Trophoblast cell (in vitro differentiated cells and primary cell): ENCODE measurements at regions not wholly inside any gene's neighbourhood (a gene's known extent, or its start where the extent isn't known, plus 50 kb on each side); places are given as distances from the start of the nearest gene placed in this dataset.

Source experiments
- DNase-seq, 2 donors: peaks; one replicate each; pipeline ENCODE4 v3.0.0-alpha.2; 2016
- H2AFZ ChIP-seq: 2 replicates; pipeline ENCODE4 v1.6.1; 2013; ENCODE audit warnings: low read length, moderate library complexity, mild to moderate bottlenecking; ENCODE audit not compliant: insufficient read depth, poor library complexity
- H2AK5ac ChIP-seq: 2 replicates; pipeline ENCODE4 v1.6.1; 2013; ENCODE audit warnings: mild to moderate bottlenecking, low read length
- H2BK120ac ChIP-seq: 2 replicates; pipeline ENCODE4 v1.6.1; 2013; ENCODE audit warnings: low read length, mild to moderate bottlenecking, moderate library complexity; ENCODE audit not compliant: insufficient read depth, poor library complexity
- H2BK12ac ChIP-seq: 2 replicates; pipeline ENCODE4 v1.6.1; 2013; ENCODE audit warnings: mild to moderate bottlenecking, low read length, moderate library complexity
- H2BK5ac ChIP-seq: 2 replicates; pipeline ENCODE4 v1.6.1; 2013; ENCODE audit warnings: low read length, low read depth, moderate library complexity, mild to moderate bottlenecking; ENCODE audit not compliant: poor library complexity
- H3K14ac ChIP-seq: 2 replicates; pipeline ENCODE4 v1.6.1; 2013; ENCODE audit warnings: mild to moderate bottlenecking, low read length
- H3K18ac ChIP-seq: 2 replicates; pipeline ENCODE4 v1.6.1; 2013; ENCODE audit warnings: mild to moderate bottlenecking, low read length
- H3K23ac ChIP-seq: 2 replicates; pipeline ENCODE4 v1.6.1; 2013; ENCODE audit warnings: low read length
- H3K27ac ChIP-seq: 2 replicates; pipeline ENCODE4 v1.5.1; 2013; ENCODE audit warnings: low read depth, mild to moderate bottlenecking, inconsistent platforms, low read length, moderate library complexity
- H3K27me3 ChIP-seq: 2 replicates; pipeline ENCODE4 v1.6.1; 2013; ENCODE audit warnings: inconsistent platforms, mild to moderate bottlenecking, low read length, moderate library complexity; ENCODE audit not compliant: insufficient read depth
- H3K36me3 ChIP-seq, 2 experiments: 1 replicate in 1 of 2; 2 replicates in 1 of 2; pipeline ENCODE4 v1.6.1; 2013; ENCODE audit warnings: low read length in 2 of 2, mild to moderate bottlenecking in 2 of 2, moderate library complexity in 1 of 2; ENCODE audit not compliant: insufficient read depth in 2 of 2, control insufficient read depth in 1 of 2
- H3K4ac ChIP-seq: 2 replicates; pipeline ENCODE4 v1.6.1; 2013; ENCODE audit warnings: low read depth, mild to moderate bottlenecking, low read length, moderate library complexity
- H3K4me1 ChIP-seq, 2 experiments: 1 replicate in 1 of 2; 2 replicates in 1 of 2; pipeline ENCODE4 v1.6.1; 2013; ENCODE audit warnings: low read length in 2 of 2, mild to moderate bottlenecking in 2 of 2, moderate library complexity in 1 of 2; ENCODE audit not compliant: insufficient read depth in 2 of 2, control insufficient read depth in 1 of 2
- H3K4me2 ChIP-seq: 2 replicates; pipeline ENCODE4 v1.6.1; 2013; ENCODE audit warnings: inconsistent platforms, mild to moderate bottlenecking, low read length, moderate library complexity
- H3K4me3 ChIP-seq: 2 replicates; pipeline ENCODE4 v1.5.1; 2013; ENCODE audit warnings: mild to moderate bottlenecking, low read depth, low read length, inconsistent platforms
- H3K79me1 ChIP-seq: one replicate; pipeline ENCODE4 v1.6.1; 2013; ENCODE audit warnings: low read length
- H3K79me2 ChIP-seq: 2 replicates; pipeline ENCODE4 v1.6.1; 2013; ENCODE audit warnings: low read length, mild to moderate bottlenecking; ENCODE audit not compliant: control insufficient read depth, insufficient read depth, poor library complexity
- H3K9ac ChIP-seq: 2 replicates; pipeline ENCODE4 v1.6.1; 2013; ENCODE audit warnings: mild to moderate bottlenecking, low read length
- H3K9me3 ChIP-seq: 2 replicates; pipeline ENCODE4 v1.6.1; 2013; ENCODE audit warnings: low read depth, mild to moderate bottlenecking, control low read depth, inconsistent platforms, low read length; ENCODE audit not compliant: insufficient read depth
- H4K12ac ChIP-seq: 2 replicates; pipeline ENCODE4 v1.6.1; 2013; ENCODE audit warnings: low read depth, mild to moderate bottlenecking, low read length, moderate library complexity
- H4K8ac ChIP-seq: 2 replicates; pipeline ENCODE4 v1.6.1; 2013; ENCODE audit warnings: low read depth, mild to moderate bottlenecking, low read length, moderate library complexity
- H4K91ac ChIP-seq: one replicate; pipeline ENCODE4 v1.6.1; 2013; ENCODE audit warnings: low read depth, mild to moderate bottlenecking, low read length, moderate library complexity
- WGBS: extraction: QIAGEN DNeasy Blood & Tissue Kit; methylation state at CpG from one replicate; pipeline ENCODE4 v1.1.7; 2013; ENCODE audit warnings: missing lambda C conversion rate; ENCODE audit not compliant: insufficient read length, insufficient coverage; ENCODE audit errors: extremely low coverage; 5-methylcytosine and 5-hydroxymethylcytosine counted together

DNA sequence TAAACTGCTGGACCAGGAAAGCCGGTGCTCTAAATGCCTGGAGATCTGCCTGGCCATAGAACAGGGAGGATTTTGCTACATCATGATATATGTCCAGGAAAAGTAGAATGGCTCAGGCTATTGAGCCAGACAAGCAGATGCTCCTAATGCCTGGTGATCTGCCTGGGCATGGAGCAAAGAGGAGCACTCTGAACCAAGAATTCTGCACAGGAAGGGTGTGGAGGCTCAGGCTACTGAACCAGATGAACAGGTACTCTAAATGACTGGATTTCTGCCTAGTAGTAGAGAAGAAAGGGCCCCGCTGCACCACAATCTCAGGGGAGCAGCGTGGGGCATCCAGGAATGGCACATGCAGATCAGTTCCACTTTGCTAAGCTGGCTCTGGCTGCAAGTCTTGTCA is 607.9 kb downstream of the ANKRD50 start:
- Histone ChIP-seq H3K27ac (no peak overlapping the region), H2BK5ac (no peak overlapping the region), H3K4me3 (no peak overlapping the region), H3K14ac (no peak overlapping the region), H3K79me2 (no peaks in the 10 kb centered on the region), H3K4me2 (no peak overlapping the region), H2BK12ac (no peak overlapping the region), H3K36me3 (no peaks in the 10 kb centered on the region), H4K91ac (no peak overlapping the region), H4K8ac (no peak overlapping the region), H3K18ac (no peak overlapping the region), H3K27me3 (no peaks in the 10 kb centered on the region), H3K9me3 (peaks cover 2% of the 10 kb centered on the region), H4K12ac (no peak overlapping the region), H2AK5ac (no peak overlapping the region), H3K4me1 (peaks cover 0 to 9% of the 10 kb centered on the region in 2 experiments), H3K9ac (no peak overlapping the region), H2BK120ac (no peak overlapping the region), H3K79me1 (no peaks in the 10 kb centered on the region), H3K23ac (no peak overlapping the region), H2AFZ (no peak overlapping the region), H3K4ac (no peak overlapping the region)
- no CpG with 5 or more reads among the region's 3 CpGs for WGBS
- no peak for DNase-seq

DNA sequence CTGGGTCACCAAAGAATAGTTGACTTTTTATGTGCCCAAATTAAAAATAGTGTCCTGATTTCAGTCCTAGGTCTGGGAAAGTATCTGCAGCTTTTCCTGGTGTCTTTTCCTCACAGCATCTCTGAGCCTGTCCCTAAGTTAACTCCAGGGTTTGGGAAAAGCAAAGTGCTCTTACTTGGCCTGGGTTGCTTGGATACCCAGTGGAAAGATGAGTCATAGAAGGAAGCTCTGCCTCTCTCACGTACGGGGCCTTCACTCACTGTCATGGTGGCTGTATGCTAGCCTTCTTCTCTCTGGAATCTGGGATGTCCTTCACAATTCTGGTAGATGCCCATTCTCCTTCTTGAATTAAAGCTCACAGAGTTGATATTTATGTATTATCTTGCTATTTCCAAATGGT is 607.3 kb downstream of the ANKRD50 start:
- Histone ChIP-seq H4K91ac (no peak overlapping the region), H3K9me3 (peaks cover 2% of the 10 kb centered on the region), H2AFZ (no peak overlapping the region), H3K27me3 (no peaks in the 10 kb centered on the region), H3K36me3 (no peaks in the 10 kb centered on the region), H2BK12ac (no peak overlapping the region), H3K14ac (no peak overlapping the region), H2BK120ac (no peak overlapping the region), H3K79me2 (no peaks in the 10 kb centered on the region), H3K4me1 (peaks cover 0 to 9% of the 10 kb centered on the region in 2 experiments), H3K79me1 (no peaks in the 10 kb centered on the region), H3K9ac (no peak overlapping the region), H3K23ac (no peak overlapping the region), H3K4me3 (no peak overlapping the region), H2AK5ac (no peak overlapping the region), H2BK5ac (no peak overlapping the region), H3K27ac (no peak overlapping the region), H3K4me2 (no peak overlapping the region), H3K4ac (no peak overlapping the region), H4K8ac (no peak overlapping the region), H3K18ac (no peak overlapping the region), H4K12ac (no peak overlapping the region)
- WGBS: no CpG with 5 or more reads among the region's 2 CpGs
- DNase-seq: no peak

DNA sequence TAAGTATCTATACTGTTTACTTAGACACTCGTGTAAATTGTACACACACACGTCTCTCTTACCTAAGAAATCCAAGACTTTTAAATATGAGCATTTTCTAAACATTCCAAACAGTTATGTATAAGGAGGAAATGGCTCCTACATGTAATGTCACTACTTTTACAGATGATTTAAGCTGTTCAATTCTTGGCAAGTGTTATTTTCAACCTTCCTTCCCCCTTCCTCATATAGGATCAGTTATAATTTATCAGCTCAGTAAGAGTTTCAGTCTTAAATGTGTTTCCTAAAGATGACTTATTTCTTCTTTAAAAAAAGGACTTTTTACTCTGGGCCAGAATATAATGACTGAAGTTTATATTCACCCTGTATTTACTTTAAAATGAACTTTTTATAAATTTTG is 601.1 kb downstream of the ANKRD50 start:
- no peak overlapping the region for H4K8ac ChIP-seq
- H3K79me2 ChIP-seq: no peaks in the 10 kb centered on the region
- H2BK5ac ChIP-seq: no peak overlapping the region
- DNase-seq: no peak
- H3K23ac ChIP-seq: no peak overlapping the region
- H2BK12ac ChIP-seq: no peak overlapping the region
- no peaks in the 10 kb centered on the region for H3K27me3 ChIP-seq
- no peak overlapping the region for H3K4me3 ChIP-seq
- no peaks in the 10 kb centered on the region for H3K79me1 ChIP-seq
- H3K18ac ChIP-seq: no peak overlapping the region
- no peak overlapping the region for H3K4me2 ChIP-seq
- H2AFZ ChIP-seq: no peak overlapping the region
- H2AK5ac ChIP-seq: no peak overlapping the region
- H4K91ac ChIP-seq: no peak overlapping the region
- H3K9me3 ChIP-seq: no peaks in the 10 kb centered on the region
- no peak overlapping the region for H3K14ac ChIP-seq
- no peak overlapping the region for H3K9ac ChIP-seq
- WGBS: no CpG with 5 or more reads among the region's 2 CpGs
- H2BK120ac ChIP-seq: no peak overlapping the region
- H3K27ac ChIP-seq: no peak overlapping the region
- H4K12ac ChIP-seq: no peak overlapping the region
- no peaks in the 10 kb centered on the region for H3K36me3 ChIP-seq
- H3K4ac ChIP-seq: no peak overlapping the region
- H3K4me1 ChIP-seq: no peaks in the 10 kb centered on the region

GRCh38 chr4:124111922-124112321 is 600.6 kb downstream of the ANKRD50 start:
- peak; percentile 7 to 77 for DNase-seq

More at GRCh38 chr4:124111922-124112321, 600.6 kb downstream of the ANKRD50 start:
- Histone ChIP-seq H3K14ac (no peak overlapping the region), H3K27me3 (no peaks in the 10 kb centered on the region), H3K4me1 (no peaks in the 10 kb centered on the region), H2BK12ac (no peak overlapping the region), H4K12ac (no peak overlapping the region), H3K27ac (no peak overlapping the region), H2AK5ac (no peak overlapping the region), H3K9ac (no peak overlapping the region), H3K36me3 (no peaks in the 10 kb centered on the region), H4K91ac (no peak overlapping the region), H3K9me3 (no peaks in the 10 kb centered on the region), H3K23ac (no peak overlapping the region), H2BK120ac (no peak overlapping the region), H3K18ac (no peak overlapping the region), H4K8ac (no peak overlapping the region), H2BK5ac (no peak overlapping the region), H3K79me2 (no peaks in the 10 kb centered on the region), H3K79me1 (no peaks in the 10 kb centered on the region), H3K4ac (no peak overlapping the region), H3K4me3 (no peak overlapping the region), H3K4me2 (no peak overlapping the region), H2AFZ (no peak overlapping the region)
- no CpG with 5 or more reads among the region's 2 CpGs for WGBS
